GM21381 (cell line): ENCODE measurements at regions not wholly inside any gene's neighbourhood (a gene's known extent, or its start where the extent isn't known, plus 50 kb on each side); places are given as distances from the start of the nearest gene placed in this dataset.

Source experiments
- ATAC-seq: cut with Tn5 transposase; IDR thresholded peaks from one replicate; pipeline ENCODE4 v1.9.1; 2021; ENCODE audit warnings: mild to moderate bottlenecking, moderate library complexity; ENCODE audit not compliant: unreplicated experiment

- no peak for ATAC-seq
Measured at GRCh38 chr2:188713961-188714360, 260.2 kb upstream of the COL3A1 start.

- no peak for ATAC-seq
Measured at GRCh38 chr2:188720811-188721605, 253.2 kb upstream of the COL3A1 start.

- no peak for ATAC-seq
Measured at GRCh38 chr2:188721784-188722183, 252.4 kb upstream of the COL3A1 start.

GRCh38 chr2:188725746-188726360 is 248.3 kb upstream of the COL3A1 start:
- ATAC-seq: no peak

GRCh38 chr2:188726626-188727247 is 247.4 kb upstream of the COL3A1 start:
- no peak for ATAC-seq

GRCh38 chr2:188727846-188728245 is 246.3 kb upstream of the COL3A1 start:
- no peak for ATAC-seq

- ATAC-seq: no peak
Measured at GRCh38 chr2:188734691-188735090, 239.5 kb upstream of the COL3A1 start.

- no peak for ATAC-seq
Measured at GRCh38 chr2:188746727-188747126, 227.4 kb upstream of the COL3A1 start.

GRCh38 chr2:188751816-188752215 is 222.4 kb upstream of the COL3A1 start:
- ATAC-seq: no peak

- ATAC-seq: no peak
Measured at GRCh38 chr2:188752311-188752710, 221.9 kb upstream of the COL3A1 start.

GRCh38 chr2:188762151-188762550 is 212.0 kb upstream of the COL3A1 start:
- no peak for ATAC-seq

- ATAC-seq: no peak
Measured at GRCh38 chr2:188765522-188766470, 208.4 kb upstream of the COL3A1 start.

- ATAC-seq: no peak
Measured at GRCh38 chr2:188766471-188766856, 207.7 kb upstream of the COL3A1 start.

GRCh38 chr2:188767176-188767575 is 207.0 kb upstream of the COL3A1 start:
- no peak for ATAC-seq

- no peak for ATAC-seq
Measured at GRCh38 chr2:188770296-188770695, 203.9 kb upstream of the COL3A1 start.

- no peak for ATAC-seq
Measured at GRCh38 chr2:188773075-188773474, 201.1 kb upstream of the COL3A1 start.

- no peak for ATAC-seq
Measured at GRCh38 chr2:188776634-188777033, 197.5 kb upstream of the COL3A1 start.

- ATAC-seq: no peak
Measured at GRCh38 chr2:188784269-188784762, 189.9 kb upstream of the COL3A1 start.

- no peak for ATAC-seq
Measured at GRCh38 chr2:188785061-188785460, 189.1 kb upstream of the COL3A1 start.

GRCh38 chr2:188785490-188785889 is 188.7 kb upstream of the COL3A1 start:
- no peak for ATAC-seq

GRCh38 chr2:188786368-188786841 is 187.8 kb upstream of the COL3A1 start:
- ATAC-seq: no peak
